ENCODE measurements at regions not wholly inside any gene's neighbourhood (a gene's known extent, or its start where the extent isn't known, plus 50 kb on each side); places are given as distances from the start of the nearest gene placed in this dataset.
A peak's percentile ranks its signal among the peaks of the same experiment; 100 is the strongest.

GRCh38 chr14:106346534-106347290 lies 820.3 kb downstream of the TMEM121 start:
- ChIA-PET CTCF (no interaction called here), POLR2A (ENCODE audit: low non-redundant PET) (no interaction called here)
- no peak for DNase-seq (ENCODE audit: low spot score)
- H3K9me3 ChIP-seq (ENCODE audit: low read depth, low read length, poor library complexity, severe bottlenecking), result no peaks in the 10 kb centered on the region
- intact Hi-C loops (cut with micrococcal nuclease; ENCODE audit: unreplicated experiment), result loop anchor here (10.0 kb wide), 1 partner anchor 438 kb away; no protein-coding TSS in a partner anchor
- H3K27ac ChIP-seq (ENCODE audit: low read depth, low read length, poor library complexity, severe bottlenecking), result no peak overlapping the region
- H3K4me1 ChIP-seq (ENCODE audit: insufficient read depth, low read length, poor library complexity, severe bottlenecking), result no peaks in the 10 kb centered on the region
- TF ChIP-seq EZH2 (IDR thresholded peaks at IDR 0.05; ENCODE audit: borderline replicate concordance, low read depth, low read length, poor library complexity, severe bottlenecking), result no peak
- TF ChIP-seq, protein P1, sequence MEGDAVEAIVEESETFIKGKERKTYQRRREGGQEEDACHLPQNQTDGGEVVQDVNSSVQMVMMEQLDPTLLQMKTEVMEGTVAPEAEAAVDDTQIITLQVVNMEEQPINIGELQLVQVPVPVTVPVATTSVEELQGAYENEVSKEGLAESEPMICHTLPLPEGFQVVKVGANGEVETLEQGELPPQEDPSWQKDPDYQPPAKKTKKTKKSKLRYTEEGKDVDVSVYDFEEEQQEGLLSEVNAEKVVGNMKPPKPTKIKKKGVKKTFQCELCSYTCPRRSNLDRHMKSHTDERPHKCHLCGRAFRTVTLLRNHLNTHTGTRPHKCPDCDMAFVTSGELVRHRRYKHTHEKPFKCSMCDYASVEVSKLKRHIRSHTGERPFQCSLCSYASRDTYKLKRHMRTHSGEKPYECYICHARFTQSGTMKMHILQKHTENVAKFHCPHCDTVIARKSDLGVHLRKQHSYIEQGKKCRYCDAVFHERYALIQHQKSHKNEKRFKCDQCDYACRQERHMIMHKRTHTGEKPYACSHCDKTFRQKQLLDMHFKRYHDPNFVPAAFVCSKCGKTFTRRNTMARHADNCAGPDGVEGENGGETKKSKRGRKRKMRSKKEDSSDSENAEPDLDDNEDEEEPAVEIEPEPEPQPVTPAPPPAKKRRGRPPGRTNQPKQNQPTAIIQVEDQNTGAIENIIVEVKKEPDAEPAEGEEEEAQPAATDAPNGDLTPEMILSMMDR (conservative IDR thresholded peaks at IDR 0.05; ENCODE audit: low read depth, low read length), result no peak
- no peaks in the 10 kb centered on the region for H3K36me3 ChIP-seq (ENCODE audit: insufficient read depth, low read length, poor library complexity, severe bottlenecking)
- no TSS peak for BruUV-seq (replicated peaks)
- no peak overlapping the region for H3K4me3 ChIP-seq (ENCODE audit: low read depth, low read length, poor library complexity, severe bottlenecking)
- peaks cover 84% of the 10 kb centered on the region for H3K27me3 ChIP-seq (replicated peaks; ENCODE audit: insufficient read depth, low read depth, low read length, poor library complexity)

GRCh38 chr14:106347291-106347778 lies 821.0 kb downstream of the TMEM121 start:
- no peaks in the 10 kb centered on the region for H3K4me1 ChIP-seq (ENCODE audit: insufficient read depth, low read length, poor library complexity, severe bottlenecking)
- H3K27ac ChIP-seq (ENCODE audit: low read depth, low read length, poor library complexity, severe bottlenecking), result no peak overlapping the region
- no TSS peak for BruUV-seq (replicated peaks)
- TF ChIP-seq, protein P1 (conservative IDR thresholded peaks at IDR 0.05; ENCODE audit: low read depth, low read length), result no peak
- peak; percentile 29 for TF ChIP-seq EZH2 (IDR thresholded peaks at IDR 0.05; ENCODE audit: borderline replicate concordance, low read depth, low read length, poor library complexity, severe bottlenecking)
- no peaks in the 10 kb centered on the region for H3K36me3 ChIP-seq (ENCODE audit: insufficient read depth, low read length, poor library complexity, severe bottlenecking)
- CTCF ChIA-PET, result no interaction called here
- H3K9me3 ChIP-seq (ENCODE audit: low read depth, low read length, poor library complexity, severe bottlenecking), result no peaks in the 10 kb centered on the region
- no peak for DNase-seq (ENCODE audit: low spot score)
- H3K4me3 ChIP-seq (ENCODE audit: low read depth, low read length, poor library complexity, severe bottlenecking), result no peak overlapping the region
- peaks cover 89% of the 10 kb centered on the region for H3K27me3 ChIP-seq (replicated peaks; ENCODE audit: insufficient read depth, low read depth, low read length, poor library complexity)
- intact Hi-C loops (cut with micrococcal nuclease; ENCODE audit: unreplicated experiment), result loop anchor here (10.0 kb wide), 1 partner anchor 437 kb away; no protein-coding TSS in a partner anchor
- POLR2A ChIA-PET (ENCODE audit: low non-redundant PET), result no interaction called here

GRCh38 chr14:106347890-106348755 lies 821.7 kb downstream of the TMEM121 start:
- POLR2A ChIA-PET (ENCODE audit: low non-redundant PET), result no interaction called here
- BruUV-seq (replicated peaks), result no TSS peak
- Histone ChIP-seq H3K36me3 (ENCODE audit: insufficient read depth, low read length, poor library complexity, severe bottlenecking) (no peaks in the 10 kb centered on the region), H3K27ac (ENCODE audit: low read depth, low read length, poor library complexity, severe bottlenecking) (no peak overlapping the region), H3K27me3 (replicated peaks; ENCODE audit: insufficient read depth, low read depth, low read length, poor library complexity) (peaks cover 89% of the 10 kb centered on the region), H3K4me3 (ENCODE audit: low read depth, low read length, poor library complexity, severe bottlenecking) (no peak overlapping the region), H3K4me1 (ENCODE audit: insufficient read depth, low read length, poor library complexity, severe bottlenecking) (no peaks in the 10 kb centered on the region), H3K9me3 (ENCODE audit: low read depth, low read length, poor library complexity, severe bottlenecking) (no peaks in the 10 kb centered on the region)
- intact Hi-C loops (cut with micrococcal nuclease; ENCODE audit: unreplicated experiment), result loop anchor here (10.0 kb wide), 1 partner anchor 437 kb away; no protein-coding TSS in a partner anchor
- CTCF ChIA-PET, result interaction anchor here (0.6 kb wide), 1 partner anchor 821 kb away, joined by 3 read pairs; no protein-coding TSS in a partner anchor
- DNase-seq (ENCODE audit: low spot score), result no peak
- TF ChIP-seq, protein P1 (conservative IDR thresholded peaks at IDR 0.05; ENCODE audit: low read depth, low read length), result no peak
- peak; percentile 22 for TF ChIP-seq EZH2 (IDR thresholded peaks at IDR 0.05; ENCODE audit: borderline replicate concordance, low read depth, low read length, poor library complexity, severe bottlenecking)
